Mesenchymal stem cell (in vitro differentiated cells and primary cell): ENCODE measurements at regions not wholly inside any gene's neighbourhood (a gene's known extent, or its start where the extent isn't known, plus 50 kb on each side); places are given as distances from the start of the nearest gene placed in this dataset.

ENCODE experiments used
- DNase-seq: peaks from one replicate; pipeline ENCODE4 v3.0.0-alpha.2; 2013
- H2AFZ ChIP-seq: one replicate; pipeline ENCODE4 v1.6.1; 2013; ENCODE audit warnings: low read depth, mild to moderate bottlenecking, control low read depth, inconsistent platforms, low read length, moderate library complexity
- H2AK5ac ChIP-seq: 2 replicates; pipeline ENCODE4 v1.6.1; 2013; ENCODE audit warnings: low read length, moderate library complexity, mild to moderate bottlenecking, inconsistent platforms; ENCODE audit not compliant: severe bottlenecking
- H2BK120ac ChIP-seq: one replicate; pipeline ENCODE4 v1.6.1; 2013; ENCODE audit warnings: low read depth, mild to moderate bottlenecking, inconsistent platforms, low read length, moderate library complexity
- H2BK12ac ChIP-seq, 2 experiments: one replicate each; pipeline ENCODE4 v1.6.1; 2013; ENCODE audit warnings: inconsistent platforms in 2 of 2, low read length in 2 of 2, mild to moderate bottlenecking in 2 of 2, moderate library complexity in 2 of 2, control low read depth in 1 of 2
- H2BK15ac ChIP-seq: one replicate; pipeline ENCODE4 v1.6.1; 2013; ENCODE audit warnings: mild to moderate bottlenecking, low read depth, inconsistent platforms; ENCODE audit not compliant: poor library complexity, severe bottlenecking
- H2BK5ac ChIP-seq: 2 replicates; pipeline ENCODE4 v1.6.1; 2013; ENCODE audit warnings: low read depth, mild to moderate bottlenecking, low read length, control low read depth, inconsistent platforms; ENCODE audit not compliant: poor library complexity, severe bottlenecking
- H3K14ac ChIP-seq, 2 experiments: one replicate each; pipeline ENCODE4 v1.6.1; 2013; ENCODE audit warnings: inconsistent platforms in 2 of 2, low read length in 2 of 2, control low read depth in 1 of 2, mild to moderate bottlenecking in 1 of 2, moderate library complexity in 1 of 2
- H3K18ac ChIP-seq, 2 experiments: one replicate each; pipeline ENCODE4 v1.6.1; 2013; ENCODE audit warnings: inconsistent platforms in 2 of 2, low read length in 2 of 2, control low read depth in 1 of 2, low read depth in 1 of 2, mild to moderate bottlenecking in 1 of 2
- H3K23ac ChIP-seq, 2 experiments: one replicate each; pipeline ENCODE4 v1.6.1; 2013; ENCODE audit warnings: inconsistent platforms in 2 of 2, low read length in 2 of 2, mild to moderate bottlenecking in 2 of 2, moderate library complexity in 2 of 2, control low read depth in 1 of 2
- H3K27ac ChIP-seq: 2 replicates; pipeline ENCODE4 v1.5.1; 2013; ENCODE audit warnings: mild to moderate bottlenecking, moderate library complexity, low read length, control low read depth, inconsistent platforms; ENCODE audit not compliant: poor library complexity, severe bottlenecking
- H3K27me3 ChIP-seq, 2 experiments: 2 replicates each; pipeline versions ENCODE4 v1.6.1 to v1.7.0; 2013; ENCODE audit warnings: low read length in 2 of 2, mild to moderate bottlenecking in 2 of 2, moderate library complexity in 2 of 2, control low read depth in 1 of 2, inconsistent platforms in 1 of 2; ENCODE audit not compliant: control insufficient read depth in 1 of 2, insufficient read depth in 1 of 2
- H3K36me3 ChIP-seq, 2 experiments: 2 replicates each; pipeline versions ENCODE4 v1.6.1 to v1.7.0; 2013; ENCODE audit warnings: low read length in 2 of 2, control low read depth in 1 of 2, inconsistent platforms in 1 of 2, low read depth in 1 of 2, mild to moderate bottlenecking in 1 of 2; ENCODE audit not compliant: insufficient read depth in 2 of 2, control insufficient read depth in 1 of 2
- H3K4ac ChIP-seq, 2 experiments: one replicate each; pipeline ENCODE4 v1.6.1; 2013; ENCODE audit warnings: inconsistent platforms in 2 of 2, low read length in 2 of 2, mild to moderate bottlenecking in 2 of 2, moderate library complexity in 2 of 2, control low read depth in 1 of 2, low read depth in 1 of 2
- H3K4me1 ChIP-seq: 2 replicates; pipeline ENCODE4 v1.6.1; 2013; ENCODE audit warnings: low read depth, low read length, control low read depth; ENCODE audit not compliant: control insufficient read depth, insufficient read depth
- H3K4me2 ChIP-seq: 2 replicates; pipeline ENCODE4 v1.6.1; 2013; ENCODE audit warnings: low read length, mild to moderate bottlenecking, inconsistent platforms; ENCODE audit not compliant: poor library complexity, severe bottlenecking
- H3K4me3 ChIP-seq, 2 experiments: 2 replicates each; pipeline versions ENCODE4 v1.5.1 to v1.7.0; 2013; ENCODE audit warnings: low read length in 2 of 2, mild to moderate bottlenecking in 2 of 2, control low read depth in 1 of 2, low read depth in 1 of 2; ENCODE audit not compliant: insufficient read depth in 1 of 2
- H3K79me1 ChIP-seq: replicated peaks from 2 replicates; pipeline ENCODE4 v1.6.1; 2013; ENCODE audit warnings: mild to moderate bottlenecking, control low read depth, low read length, inconsistent platforms; ENCODE audit not compliant: poor library complexity, severe bottlenecking
- H3K9ac ChIP-seq: 2 replicates; pipeline ENCODE4 v1.7.0; 2013; ENCODE audit warnings: mild to moderate bottlenecking, low read length, moderate library complexity
- H3K9me3 ChIP-seq: 2 replicates; pipeline ENCODE4 v1.7.0; 2013; ENCODE audit warnings: mild to moderate bottlenecking, low read length; ENCODE audit not compliant: control insufficient read depth
- H4K8ac ChIP-seq: one replicate; pipeline ENCODE4 v1.6.1; 2013; ENCODE audit warnings: inconsistent platforms, mild to moderate bottlenecking, low read length, moderate library complexity
- H4K91ac ChIP-seq: one replicate; pipeline ENCODE4 v1.6.1; 2013; ENCODE audit warnings: mild to moderate bottlenecking, low read length, inconsistent platforms
- WGBS: methylation state at CpG from one replicate; pipeline ENCODE4 v1.1.7; 2013; ENCODE audit warnings: mixed read lengths; 5-methylcytosine and 5-hydroxymethylcytosine counted together

DNA sequence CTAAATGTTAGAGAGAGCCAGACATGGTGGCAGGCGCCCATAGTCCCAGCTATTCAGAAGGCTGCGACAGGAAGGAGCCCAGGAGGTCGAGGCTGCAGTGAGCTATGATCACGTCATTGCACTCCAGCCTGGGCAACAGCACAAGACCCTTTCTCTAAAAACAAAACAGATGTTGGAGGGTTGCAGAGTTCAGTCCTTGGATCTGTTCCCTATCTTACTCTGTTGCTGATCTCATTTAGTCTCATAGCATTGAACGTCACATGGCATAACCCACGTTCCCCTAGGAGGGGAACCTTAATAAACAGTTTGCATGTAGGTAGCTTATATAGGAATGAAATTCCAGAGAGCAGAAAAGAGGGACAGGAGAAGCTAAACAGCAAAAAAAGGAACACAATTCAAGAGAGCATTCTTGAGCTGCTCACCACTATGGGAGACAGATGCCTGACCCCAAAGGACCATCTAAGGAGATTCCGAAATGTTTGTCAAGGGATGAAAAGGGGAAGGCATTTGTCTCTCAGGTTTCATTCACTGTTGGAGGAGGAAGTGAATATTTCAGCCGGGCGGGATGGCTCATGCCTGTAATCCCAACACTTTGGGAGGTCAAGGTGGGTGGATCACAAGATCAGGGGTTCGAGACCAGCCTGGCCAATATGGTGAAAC is 54.6 kb upstream of the PIM1 start:
- Histone ChIP-seq H4K91ac (no peak overlapping the region), H3K4me1 (peaks cover 4% of the 10 kb centered on the region), H3K14ac (no peak overlapping the region), H2AFZ (no peak overlapping the region), H3K9me3 (no peaks in the 10 kb centered on the region), H3K4me3 (no peak overlapping the region), H2BK15ac (no peak overlapping the region), H2AK5ac (no peak overlapping the region), H2BK12ac (no peak overlapping the region), H3K9ac (peak overlapping the region; percentile 32), H2BK120ac (no peak overlapping the region), H3K27ac (no peak overlapping the region), H3K23ac (no peak overlapping the region), H2BK5ac (no peak overlapping the region), H3K4me2 (no peak overlapping the region), H3K79me1 (no peaks in the 10 kb centered on the region), H3K4ac (no peak overlapping the region), H3K18ac (no peak overlapping the region), H3K27me3 (no peaks in the 10 kb centered on the region), H3K36me3 (no peaks in the 10 kb centered on the region), H4K8ac (no peak overlapping the region)
- no peak for DNase-seq
- WGBS: 88% methylated on average over 10 of the region's 10 CpGs

DNA sequence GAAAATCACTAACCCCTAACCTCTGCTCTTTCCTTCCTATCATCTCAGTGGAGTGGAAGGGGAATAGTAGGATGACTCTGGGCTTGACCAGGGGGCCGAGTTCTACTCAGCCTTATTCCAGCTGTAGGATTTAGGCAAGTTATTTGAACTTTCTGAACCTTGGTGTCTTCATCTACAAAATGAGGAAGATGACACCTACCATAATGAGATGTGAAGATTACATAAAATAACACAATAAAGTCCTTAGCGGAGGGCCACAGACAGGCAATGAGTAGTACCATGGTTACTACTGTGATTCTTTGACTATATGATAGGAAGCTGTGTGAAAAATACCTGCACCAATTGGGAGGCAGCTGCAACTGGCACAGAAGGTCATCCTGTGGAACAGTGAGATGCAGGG is 53.6 kb upstream of the PIM1 start:
- H3K23ac ChIP-seq: no peak overlapping the region
- H2AFZ ChIP-seq: no peak overlapping the region
- no peak overlapping the region for H2AK5ac ChIP-seq
- no peaks in the 10 kb centered on the region for H3K9me3 ChIP-seq
- H3K9ac ChIP-seq: no peak overlapping the region
- no peak for DNase-seq
- H4K91ac ChIP-seq: no peak overlapping the region
- 100% methylated on average over 1 of the region's 2 CpGs for WGBS
- no peak overlapping the region for H3K4ac ChIP-seq
- H2BK120ac ChIP-seq: no peak overlapping the region
- H3K4me3 ChIP-seq: no peak overlapping the region
- H3K27ac ChIP-seq: no peak overlapping the region
- no peaks in the 10 kb centered on the region for H3K36me3 ChIP-seq
- no peaks in the 10 kb centered on the region for H3K79me1 ChIP-seq
- H3K4me2 ChIP-seq: no peak overlapping the region
- no peak overlapping the region for H4K8ac ChIP-seq
- H3K4me1 ChIP-seq: peaks cover 4% of the 10 kb centered on the region
- no peak overlapping the region for H2BK5ac ChIP-seq
- no peak overlapping the region for H3K18ac ChIP-seq
- no peaks in the 10 kb centered on the region for H3K27me3 ChIP-seq
- no peak overlapping the region for H2BK12ac ChIP-seq
- H2BK15ac ChIP-seq: no peak overlapping the region
- no peak overlapping the region for H3K14ac ChIP-seq

DNA sequence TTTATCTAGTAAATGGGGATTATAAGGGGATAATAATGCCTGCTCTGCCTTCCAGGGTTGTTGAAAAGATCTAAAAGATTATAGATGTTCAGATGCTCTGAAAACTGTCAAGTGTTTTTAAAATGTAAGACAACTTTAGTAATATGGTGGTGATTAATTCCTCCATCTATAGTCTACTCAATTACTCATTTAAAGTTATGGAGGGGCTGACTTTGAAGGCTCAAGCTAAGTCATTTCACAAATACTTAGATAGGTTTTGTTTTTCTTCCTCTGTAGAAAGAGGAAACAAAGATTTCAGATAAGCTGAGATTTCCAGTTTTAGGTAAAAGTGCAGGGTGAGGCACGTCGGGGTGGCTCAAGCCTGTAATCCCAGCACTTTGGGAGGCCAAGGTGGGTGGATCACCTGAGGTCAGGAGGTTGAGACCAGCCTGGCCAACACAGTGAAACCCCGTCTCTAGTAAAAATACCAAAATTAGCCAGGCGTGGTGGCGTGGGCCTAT is 50.5 kb upstream of the PIM1 start:
- H2BK120ac ChIP-seq: no peak overlapping the region
- no peak overlapping the region for H2AFZ ChIP-seq
- WGBS: 97% methylated on average over 5 of the region's 5 CpGs
- H4K91ac ChIP-seq: no peak overlapping the region
- H3K18ac ChIP-seq: no peak overlapping the region
- H3K27me3 ChIP-seq: no peaks in the 10 kb centered on the region
- H2BK15ac ChIP-seq: no peak overlapping the region
- H3K4ac ChIP-seq: no peak overlapping the region
- H3K14ac ChIP-seq: no peak overlapping the region
- H2BK5ac ChIP-seq: no peak overlapping the region
- H3K4me1 ChIP-seq: peaks cover 9% of the 10 kb centered on the region
- no peak for DNase-seq
- H3K27ac ChIP-seq: no peak overlapping the region
- H3K9me3 ChIP-seq: no peaks in the 10 kb centered on the region
- H2BK12ac ChIP-seq: no peak overlapping the region
- no peak overlapping the region for H4K8ac ChIP-seq
- H3K9ac ChIP-seq: no peak overlapping the region
- no peaks in the 10 kb centered on the region for H3K79me1 ChIP-seq
- H2AK5ac ChIP-seq: no peak overlapping the region
- no peak overlapping the region for H3K23ac ChIP-seq
- no peaks in the 10 kb centered on the region for H3K36me3 ChIP-seq
- H3K4me2 ChIP-seq: no peak overlapping the region
- H3K4me3 ChIP-seq: no peak overlapping the region
